GM21360 (cell line): ENCODE measurements at regions not wholly inside any gene's neighbourhood (a gene's known extent, or its start where the extent isn't known, plus 50 kb on each side); places are given as distances from the start of the nearest gene placed in this dataset.
"Not testable (repeated sequence)": the region's sequence is repeated elsewhere in the genome, so short reads cannot be mapped to it uniquely, and the experiment has no call there.

ENCODE experiments used
- ATAC-seq: cut with Tn5 transposase; IDR thresholded peaks from one replicate; pipeline ENCODE4 v1.9.1; 2021; ENCODE audit warnings: mild to moderate bottlenecking, moderate library complexity; ENCODE audit not compliant: unreplicated experiment

- ATAC-seq: no peak
These were observed 112.1 kb upstream of the SIX2 start for GRCh38 chr2:45121236-45121927.

- ATAC-seq: no peak
These were observed 111.3 kb upstream of the SIX2 start for GRCh38 chr2:45120546-45120945.

- no peak for ATAC-seq
These were observed 110.6 kb upstream of the SIX2 start for GRCh38 chr2:45119855-45120254.

- ATAC-seq: no peak
These were observed 109.8 kb upstream of the SIX2 start for GRCh38 chr2:45119038-45119437.

- ATAC-seq: no peak
These were observed 108.1 kb upstream of the SIX2 start for GRCh38 chr2:45117383-45117782.

- ATAC-seq: no peak
These were observed 105.9 kb upstream of the SIX2 start for GRCh38 chr2:45115181-45115580.

- ATAC-seq: no peak
These were observed 105.1 kb upstream of the SIX2 start for GRCh38 chr2:45114221-45114955.

GRCh38 chr2:45112750-45113149 lies 103.5 kb upstream of the SIX2 start:
- no peak for ATAC-seq

GRCh38 chr2:45105050-45105582 lies 95.9 kb upstream of the SIX2 start:
- ATAC-seq: no peak

- ATAC-seq: no peak
These were observed 95.2 kb upstream of the SIX2 start for GRCh38 chr2:45104429-45104828.

- ATAC-seq: no peak
These were observed 94.4 kb upstream of the SIX2 start for GRCh38 chr2:45103351-45104345.

- no peak for ATAC-seq
These were observed 93.4 kb upstream of the SIX2 start for GRCh38 chr2:45102579-45103117.

GRCh38 chr2:45102141-45102540 lies 92.9 kb upstream of the SIX2 start:
- ATAC-seq: no peak

GRCh38 chr2:45096996-45097395 lies 87.7 kb upstream of the SIX2 start:
- no peak for ATAC-seq

- not testable (repeated sequence) for ATAC-seq
These were observed 86.8 kb upstream of the SIX2 start for GRCh38 chr2:45096038-45096437.

GRCh38 chr2:45093663-45094062 lies 84.4 kb upstream of the SIX2 start:
- no peak for ATAC-seq

- ATAC-seq: no peak
These were observed 83.9 kb upstream of the SIX2 start for GRCh38 chr2:45093181-45093580.

- ATAC-seq: no peak
These were observed 80.5 kb upstream of the SIX2 start for GRCh38 chr2:45089554-45090261.

- no peak for ATAC-seq
These were observed 76.2 kb upstream of the SIX2 start for GRCh38 chr2:45085487-45085886.

- no peak for ATAC-seq
These were observed 75.2 kb upstream of the SIX2 start for GRCh38 chr2:45084361-45085020.
